Left kidney (tissue), 1 donor: ENCODE measurements at regions not wholly inside any gene's neighbourhood (a gene's known extent, or its start where the extent isn't known, plus 50 kb on each side); places are given as distances from the start of the nearest gene placed in this dataset.
"Not testable (repeated sequence)": the region's sequence is repeated elsewhere in the genome, so short reads cannot be mapped to it uniquely, and the experiment has no call there.

Source experiments
- DNase-seq: peaks from one replicate; pipeline ENCODE4 v3.0.0-alpha.2; 2013

- DNase-seq = no peak
Observed at GRCh38 chr3:5813521-5813920, 626.0 kb downstream of the EDEM1 start.

GRCh38 chr3:5822843-5823242 is 635.3 kb downstream of the EDEM1 start:
- no peak for DNase-seq

- DNase-seq = no peak
Observed at GRCh38 chr3:5826467-5826866, 639.0 kb downstream of the EDEM1 start.

GRCh38 chr3:5828251-5828650 is 640.7 kb downstream of the EDEM1 start:
- no peak for DNase-seq

- no peak for DNase-seq
Observed at GRCh38 chr3:5840056-5840455, 652.5 kb downstream of the EDEM1 start.

GRCh38 chr3:5841599-5841998 is 654.1 kb downstream of the EDEM1 start:
- DNase-seq = no peak

- DNase-seq = no peak
Observed at GRCh38 chr3:5846261-5846660, 658.8 kb downstream of the EDEM1 start.

GRCh38 chr3:5861151-5861550 is 673.6 kb downstream of the EDEM1 start:
- DNase-seq = no peak

GRCh38 chr3:5874931-5875341 is 687.4 kb downstream of the EDEM1 start:
- DNase-seq = no peak

GRCh38 chr3:5888851-5889250 is 701.3 kb downstream of the EDEM1 start:
- DNase-seq = no peak

- DNase-seq = no peak
Observed at GRCh38 chr3:5889374-5889773, 701.9 kb downstream of the EDEM1 start.

- peak; percentile 17 for DNase-seq
Observed at GRCh38 chr3:5891711-5892110, 704.2 kb downstream of the EDEM1 start.

- no peak for DNase-seq
Observed at GRCh38 chr3:5898106-5898505, 710.6 kb downstream of the EDEM1 start.

- DNase-seq = no peak
Observed at GRCh38 chr3:5899014-5899761, 711.7 kb downstream of the EDEM1 start.

GRCh38 chr3:5917932-5918331 is 730.4 kb downstream of the EDEM1 start:
- DNase-seq = no peak

- DNase-seq = peak; percentile 10
Observed at GRCh38 chr3:5918626-5919025, 731.1 kb downstream of the EDEM1 start.

GRCh38 chr3:5929027-5929426 is 741.5 kb downstream of the EDEM1 start:
- DNase-seq = no peak

- not testable (repeated sequence) for DNase-seq
Observed at GRCh38 chr3:5944061-5944460, 756.6 kb downstream of the EDEM1 start.

GRCh38 chr3:5948084-5948483 is 760.6 kb downstream of the EDEM1 start:
- DNase-seq = no peak

GRCh38 chr3:5951026-5951425 is 763.5 kb downstream of the EDEM1 start:
- DNase-seq = no peak

GRCh38 chr3:5972586-5972985 is 785.1 kb downstream of the EDEM1 start:
- no peak for DNase-seq

GRCh38 chr3:5974630-5975322 is 787.3 kb downstream of the EDEM1 start:
- DNase-seq = no peak

GRCh38 chr3:5977331-5977730 is 789.8 kb downstream of the EDEM1 start:
- no peak for DNase-seq

- no peak for DNase-seq
Observed at GRCh38 chr3:5980475-5980874, 793.0 kb downstream of the EDEM1 start.
